ENCODE measurements at regions not wholly inside any gene's neighbourhood (a gene's known extent, or its start where the extent isn't known, plus 50 kb on each side); places are given as distances from the start of the nearest gene placed in this dataset.

DNA sequence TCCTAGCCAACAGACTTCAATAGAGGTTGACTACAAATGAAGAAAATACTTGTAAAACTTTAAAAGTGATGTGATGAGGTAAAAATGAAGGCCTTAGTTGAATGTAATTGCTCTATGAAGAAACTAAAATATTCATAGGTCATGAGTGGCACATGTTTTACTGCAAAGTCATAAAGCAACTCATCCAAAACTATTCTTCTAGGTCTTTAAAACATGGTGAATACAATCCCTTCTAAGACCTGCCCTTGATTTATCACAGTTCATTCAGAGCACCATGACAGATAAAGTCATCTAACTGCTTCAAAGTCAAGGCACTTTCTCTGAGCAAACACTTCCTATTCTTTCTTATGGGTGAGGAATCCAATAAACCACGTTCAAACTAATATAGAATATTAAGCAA lies 713.5 kb downstream of the SORCS1 start:
- TF ChIP-seq CTCF (IDR thresholded peaks at IDR 0.05): no peak
- no peak for TF ChIP-seq POLR2A (IDR thresholded peaks at IDR 0.05)

All from adrenal gland (tissue), 5 donors.